Right renal cortex interstitium (tissue), 3 donors: ENCODE measurements at regions not wholly inside any gene's neighbourhood (a gene's known extent, or its start where the extent isn't known, plus 50 kb on each side); places are given as distances from the start of the nearest gene placed in this dataset.

Experiments
- DNase-seq, 3 donors: peaks; one replicate each; pipeline ENCODE4 v3.0.0-alpha.2; 2013; ENCODE audit warnings: low read depth in 3 of 3, low spot score in 2 of 3

- no peak for DNase-seq
These were observed 70.9 kb downstream of the NAV1 start for GRCh38 chr1:201609661-201610318.

- no peak for DNase-seq
These were observed 71.9 kb downstream of the NAV1 start for GRCh38 chr1:201610858-201611257.

- no peak for DNase-seq
These were observed 73.7 kb downstream of the NAV1 start for GRCh38 chr1:201612645-201613044.

- DNase-seq: peak in 1 of 3 donors; percentile 31
These were observed 75.5 kb downstream of the NAV1 start for GRCh38 chr1:201614262-201615015.

GRCh38 chr1:201617157-201617556, 78.2 kb downstream of the NAV1 start:
- DNase-seq: no peak

- DNase-seq: no peak
These were observed 79.5 kb downstream of the NAV1 start for GRCh38 chr1:201618389-201618788.

- no peak for DNase-seq
These were observed 80.0 kb downstream of the NAV1 start for GRCh38 chr1:201618905-201619304.

- DNase-seq: no peak
These were observed 80.6 kb downstream of the NAV1 start for GRCh38 chr1:201619513-201619912.

- DNase-seq: no peak
These were observed 83.4 kb downstream of the NAV1 start for GRCh38 chr1:201622353-201622752.

- DNase-seq: no peak
These were observed 83.9 kb downstream of the NAV1 start for GRCh38 chr1:201622824-201623223.

GRCh38 chr1:201624741-201625225, 85.9 kb downstream of the NAV1 start:
- DNase-seq: no peak

GRCh38 chr1:201625226-201625761, 86.4 kb downstream of the NAV1 start:
- no peak for DNase-seq

GRCh38 chr1:201625851-201626251, 86.9 kb downstream of the NAV1 start:
- no peak for DNase-seq

GRCh38 chr1:201626629-201627275, 87.8 kb downstream of the NAV1 start:
- DNase-seq: no peak

- DNase-seq: no peak
These were observed 89.6 kb downstream of the NAV1 start for GRCh38 chr1:201628490-201628889.

- DNase-seq: no peak
These were observed 91.7 kb downstream of the NAV1 start for GRCh38 chr1:201630582-201630981.

- no peak for DNase-seq
These were observed 92.1 kb downstream of the NAV1 start for GRCh38 chr1:201631037-201631436.

- DNase-seq: no peak
These were observed 93.5 kb downstream of the NAV1 start for GRCh38 chr1:201632364-201632952.

GRCh38 chr1:201633297-201633696, 94.4 kb downstream of the NAV1 start:
- no peak for DNase-seq

GRCh38 chr1:201633811-201634210, 94.9 kb downstream of the NAV1 start:
- no peak for DNase-seq

- no peak for DNase-seq
These were observed 95.3 kb downstream of the NAV1 start for GRCh38 chr1:201634261-201634660.
